ENCODE measurements at regions not wholly inside any gene's neighbourhood (a gene's known extent, or its start where the extent isn't known, plus 50 kb on each side); places are given as distances from the start of the nearest gene placed in this dataset.

- H3K4me3 ChIP-seq (ENCODE audit: low read depth, low read length), result no peak overlapping the region
- no peak for TF ChIP-seq CTCF (IDR thresholded peaks at IDR 0.05; ENCODE audit: low read depth, low read length)
Measured at GRCh38 chr21:35871906-35872305, 188.4 kb downstream of the SETD4 start.

GRCh38 chr21:35868869-35869223 lies 191.5 kb downstream of the SETD4 start:
- TF ChIP-seq CTCF (IDR thresholded peaks at IDR 0.05; ENCODE audit: low read depth, low read length), result no peak
- no peak overlapping the region for H3K4me3 ChIP-seq (ENCODE audit: low read depth, low read length)

GRCh38 chr21:35868005-35868868 lies 192.1 kb downstream of the SETD4 start:
- H3K4me3 ChIP-seq (ENCODE audit: low read depth, low read length), result no peak overlapping the region
- TF ChIP-seq CTCF (IDR thresholded peaks at IDR 0.05; ENCODE audit: low read depth, low read length), result no peak

- no peak overlapping the region for H3K4me3 ChIP-seq (ENCODE audit: low read depth, low read length)
- no peak for TF ChIP-seq CTCF (IDR thresholded peaks at IDR 0.05; ENCODE audit: low read depth, low read length)
Measured at GRCh38 chr21:35864039-35864438, 196.3 kb downstream of the SETD4 start.

GRCh38 chr21:35862969-35863368 lies 197.4 kb downstream of the SETD4 start:
- no peak overlapping the region for H3K4me3 ChIP-seq (ENCODE audit: low read depth, low read length)
- no peak for TF ChIP-seq CTCF (IDR thresholded peaks at IDR 0.05; ENCODE audit: low read depth, low read length)

GRCh38 chr21:35861661-35862060 lies 198.7 kb downstream of the SETD4 start:
- no peak for TF ChIP-seq CTCF (IDR thresholded peaks at IDR 0.05; ENCODE audit: low read depth, low read length)
- H3K4me3 ChIP-seq (ENCODE audit: low read depth, low read length), result no peak overlapping the region

- no peak overlapping the region for H3K4me3 ChIP-seq (ENCODE audit: low read depth, low read length)
- no peak for TF ChIP-seq CTCF (IDR thresholded peaks at IDR 0.05; ENCODE audit: low read depth, low read length)
Measured at GRCh38 chr21:35860189-35860869, 200.0 kb downstream of the SETD4 start.
